HG03520 (cell line): ENCODE measurements at regions not wholly inside any gene's neighbourhood (a gene's known extent, or its start where the extent isn't known, plus 50 kb on each side); places are given as distances from the start of the nearest gene placed in this dataset.

Experiments used
- ATAC-seq: cut with Tn5 transposase; IDR thresholded peaks from one replicate; pipeline ENCODE4 v1.9.1; 2021; ENCODE audit warnings: mild to moderate bottlenecking, moderate library complexity; ENCODE audit not compliant: unreplicated experiment

GRCh38 chr16:62907562-62907961 is 871.3 kb upstream of the CDH8 start:
- ATAC-seq: no peak

GRCh38 chr16:62903961-62904502 is 867.8 kb upstream of the CDH8 start:
- no peak for ATAC-seq

- ATAC-seq: no peak
Measured at GRCh38 chr16:62899737-62900136, 863.5 kb upstream of the CDH8 start.

GRCh38 chr16:62889097-62889496 is 852.9 kb upstream of the CDH8 start:
- ATAC-seq: no peak

GRCh38 chr16:62883509-62883908 is 847.3 kb upstream of the CDH8 start:
- no peak for ATAC-seq

- ATAC-seq: no peak
Measured at GRCh38 chr16:62882552-62883221, 846.4 kb upstream of the CDH8 start.

- ATAC-seq: no peak
Measured at GRCh38 chr16:62876133-62876532, 839.9 kb upstream of the CDH8 start.

- no peak for ATAC-seq
Measured at GRCh38 chr16:62872339-62872738, 836.1 kb upstream of the CDH8 start.

GRCh38 chr16:62870554-62870953 is 834.3 kb upstream of the CDH8 start:
- no peak for ATAC-seq

GRCh38 chr16:62869837-62870236 is 833.6 kb upstream of the CDH8 start:
- no peak for ATAC-seq

GRCh38 chr16:62863139-62863538 is 826.9 kb upstream of the CDH8 start:
- no peak for ATAC-seq

- ATAC-seq: no peak
Measured at GRCh38 chr16:62853887-62854286, 817.6 kb upstream of the CDH8 start.

GRCh38 chr16:62846399-62847057 is 810.3 kb upstream of the CDH8 start:
- no peak for ATAC-seq

- ATAC-seq: no peak
Measured at GRCh38 chr16:62832214-62832613, 796.0 kb upstream of the CDH8 start.

- no peak for ATAC-seq
Measured at GRCh38 chr16:62831235-62831850, 795.1 kb upstream of the CDH8 start.

GRCh38 chr16:62829607-62830006 is 793.4 kb upstream of the CDH8 start:
- ATAC-seq: no peak

GRCh38 chr16:62829084-62829483 is 792.8 kb upstream of the CDH8 start:
- no peak for ATAC-seq

- no peak for ATAC-seq
Measured at GRCh38 chr16:62821824-62822223, 785.6 kb upstream of the CDH8 start.

GRCh38 chr16:62816971-62817519 is 780.8 kb upstream of the CDH8 start:
- no peak for ATAC-seq

GRCh38 chr16:62814891-62815290 is 778.7 kb upstream of the CDH8 start:
- no peak for ATAC-seq

GRCh38 chr16:62805221-62805857 is 769.1 kb upstream of the CDH8 start:
- no peak for ATAC-seq
